ENCODE measurements at regions not wholly inside any gene's neighbourhood (a gene's known extent, or its start where the extent isn't known, plus 50 kb on each side); places are given as distances from the start of the nearest gene placed in this dataset.

DNA sequence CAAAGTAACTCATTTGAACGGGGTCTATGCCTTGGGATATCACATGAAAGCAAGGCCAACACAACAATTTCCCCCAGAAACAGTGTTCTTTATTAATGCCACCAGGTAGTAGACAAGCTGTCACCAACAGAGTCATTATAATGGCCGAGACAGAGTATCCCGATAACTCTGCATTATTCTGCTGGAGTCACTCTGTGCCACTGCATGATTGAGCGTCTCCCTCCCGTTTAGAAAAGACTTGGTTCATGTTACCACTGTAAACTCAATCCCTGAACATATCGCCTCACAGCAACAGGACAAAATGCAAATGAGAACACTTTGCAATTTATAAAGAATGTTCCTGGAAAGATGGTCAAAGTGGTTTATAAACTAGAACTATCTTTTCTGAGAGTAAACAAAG, 932.5 kb downstream of the GATA3 start:
- TF ChIP-seq CTCF (IDR thresholded peaks at IDR 0.05; ENCODE audit: insufficient read depth, low read length) (no peak), GABPA (IDR thresholded peaks at IDR 0.05; ENCODE audit: low read depth) (no peak), SPI1 (IDR thresholded peaks at IDR 0.05; ENCODE audit: borderline replicate concordance, low read depth) (no peak), REST (IDR thresholded peaks at IDR 0.05; ENCODE audit: insufficient replicate concordance, low read depth) (no peak), POLR2AphosphoS5 (IDR thresholded peaks at IDR 0.05; ENCODE audit: low read depth) (no peak)

DNA sequence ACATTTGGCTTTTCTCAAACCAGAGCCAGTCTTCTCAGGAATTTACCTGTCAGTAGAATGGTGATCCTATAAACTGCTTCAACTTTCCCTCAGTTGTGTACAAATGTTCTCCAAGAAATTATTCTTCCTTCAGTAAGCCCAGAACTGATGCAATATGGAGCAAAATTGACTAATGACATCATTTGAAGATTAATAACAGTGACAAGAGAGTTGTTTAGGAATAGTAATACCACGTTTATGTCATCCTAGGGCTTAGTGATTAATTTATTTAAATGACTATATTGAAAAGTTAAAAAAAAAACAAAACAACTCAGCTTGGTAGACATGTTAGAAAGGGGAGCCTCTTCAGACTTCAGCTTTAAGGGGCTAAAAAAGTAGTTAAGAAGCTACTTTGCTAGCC, 933.2 kb downstream of the GATA3 start:
- H3K27ac ChIP-seq (replicated peaks) = no peak overlapping the region
- no peak for DNase-seq (ENCODE audit: low read depth in 1 of 2, low spot score in 1 of 2)
- TF ChIP-seq SPI1 (IDR thresholded peaks at IDR 0.05; ENCODE audit: borderline replicate concordance, low read depth) (no peak), REST (IDR thresholded peaks at IDR 0.05; ENCODE audit: insufficient replicate concordance, low read depth) (no peak), POLR2AphosphoS5 (IDR thresholded peaks at IDR 0.05; ENCODE audit: low read depth) (no peak), GABPA (IDR thresholded peaks at IDR 0.05; ENCODE audit: low read depth) (no peak), CTCF (IDR thresholded peaks at IDR 0.05; ENCODE audit: insufficient read depth, low read length) (no peak)
- H3K27me3 ChIP-seq (ENCODE audit: insufficient read depth, poor library complexity, severe bottlenecking) = no peaks in the 10 kb centered on the region
- no peak overlapping the region for H3K4me3 ChIP-seq (replicated peaks; ENCODE audit: insufficient read depth, low read length)

More for the DNA sequence above, 932.5 kb downstream of the GATA3 start:
- Histone ChIP-seq H3K4me3 (replicated peaks; ENCODE audit: insufficient read depth, low read length) (no peak overlapping the region), H3K27me3 (ENCODE audit: insufficient read depth, poor library complexity, severe bottlenecking) (no peaks in the 10 kb centered on the region), H3K27ac (replicated peaks) (no peak overlapping the region)
- DNase-seq (ENCODE audit: low read depth in 1 of 2, low spot score in 1 of 2) = no peak

- Histone ChIP-seq H3K27me3 (ENCODE audit: insufficient read depth, poor library complexity, severe bottlenecking) (no peaks in the 10 kb centered on the region), H3K27ac (replicated peaks) (no peak overlapping the region), H3K4me3 (replicated peaks; ENCODE audit: insufficient read depth, low read length) (no peak overlapping the region)
- DNase-seq (ENCODE audit: low read depth in 1 of 2, low spot score in 1 of 2) = no peak
- TF ChIP-seq REST (IDR thresholded peaks at IDR 0.05; ENCODE audit: insufficient replicate concordance, low read depth) = no peak
- no peak for TF ChIP-seq CTCF (IDR thresholded peaks at IDR 0.05; ENCODE audit: insufficient read depth, low read length)
- TF ChIP-seq SPI1 (IDR thresholded peaks at IDR 0.05; ENCODE audit: borderline replicate concordance, low read depth) = no peak
- TF ChIP-seq POLR2AphosphoS5 (IDR thresholded peaks at IDR 0.05; ENCODE audit: low read depth) = no peak
Observed at GRCh38 chr10:8990280-8990987, 935.9 kb downstream of the GATA3 start.

All from HL-60 (cell line).